GM10266 (cell line): ENCODE measurements at regions not wholly inside any gene's neighbourhood (a gene's known extent, or its start where the extent isn't known, plus 50 kb on each side); places are given as distances from the start of the nearest gene placed in this dataset.

ENCODE experiments used
- DNase-seq: peaks from one replicate; pipeline ENCODE4 v3.0.0; 2012; ENCODE audit errors: extremely low spot score
- TF ChIP-seq, protein P1 (sequence below): IDR thresholded peaks from 2 replicates; pipeline ENCODE4 v1.5.1; 2012; ENCODE audit warnings: mild to moderate bottlenecking, low read depth; ENCODE audit not compliant: control insufficient read depth, insufficient read depth; ENCODE audit errors: missing control alignments

DNA sequence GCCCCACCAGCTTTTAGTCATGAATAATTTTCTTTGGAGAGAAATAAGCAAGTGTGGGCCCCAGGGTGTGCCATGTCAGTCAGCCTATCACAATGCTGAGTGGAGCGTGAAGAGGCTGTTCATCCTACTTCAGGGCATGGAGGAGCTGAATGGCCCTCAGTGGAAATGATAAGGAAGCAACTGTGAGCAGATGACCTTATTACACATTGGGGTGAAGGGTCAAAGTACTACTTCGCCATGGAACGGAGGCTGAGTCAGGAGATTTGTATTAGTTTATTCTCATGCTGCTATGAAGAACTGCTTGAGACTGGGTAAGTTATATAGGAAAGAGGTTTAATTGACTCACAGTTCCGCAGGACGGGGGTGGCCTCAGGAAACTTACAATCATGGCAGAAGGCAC lies 231.0 kb upstream of the ADAMTS16 start:
- TF ChIP-seq, protein P1, sequence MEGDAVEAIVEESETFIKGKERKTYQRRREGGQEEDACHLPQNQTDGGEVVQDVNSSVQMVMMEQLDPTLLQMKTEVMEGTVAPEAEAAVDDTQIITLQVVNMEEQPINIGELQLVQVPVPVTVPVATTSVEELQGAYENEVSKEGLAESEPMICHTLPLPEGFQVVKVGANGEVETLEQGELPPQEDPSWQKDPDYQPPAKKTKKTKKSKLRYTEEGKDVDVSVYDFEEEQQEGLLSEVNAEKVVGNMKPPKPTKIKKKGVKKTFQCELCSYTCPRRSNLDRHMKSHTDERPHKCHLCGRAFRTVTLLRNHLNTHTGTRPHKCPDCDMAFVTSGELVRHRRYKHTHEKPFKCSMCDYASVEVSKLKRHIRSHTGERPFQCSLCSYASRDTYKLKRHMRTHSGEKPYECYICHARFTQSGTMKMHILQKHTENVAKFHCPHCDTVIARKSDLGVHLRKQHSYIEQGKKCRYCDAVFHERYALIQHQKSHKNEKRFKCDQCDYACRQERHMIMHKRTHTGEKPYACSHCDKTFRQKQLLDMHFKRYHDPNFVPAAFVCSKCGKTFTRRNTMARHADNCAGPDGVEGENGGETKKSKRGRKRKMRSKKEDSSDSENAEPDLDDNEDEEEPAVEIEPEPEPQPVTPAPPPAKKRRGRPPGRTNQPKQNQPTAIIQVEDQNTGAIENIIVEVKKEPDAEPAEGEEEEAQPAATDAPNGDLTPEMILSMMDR: no peak
- DNase-seq: no peak

DNA sequence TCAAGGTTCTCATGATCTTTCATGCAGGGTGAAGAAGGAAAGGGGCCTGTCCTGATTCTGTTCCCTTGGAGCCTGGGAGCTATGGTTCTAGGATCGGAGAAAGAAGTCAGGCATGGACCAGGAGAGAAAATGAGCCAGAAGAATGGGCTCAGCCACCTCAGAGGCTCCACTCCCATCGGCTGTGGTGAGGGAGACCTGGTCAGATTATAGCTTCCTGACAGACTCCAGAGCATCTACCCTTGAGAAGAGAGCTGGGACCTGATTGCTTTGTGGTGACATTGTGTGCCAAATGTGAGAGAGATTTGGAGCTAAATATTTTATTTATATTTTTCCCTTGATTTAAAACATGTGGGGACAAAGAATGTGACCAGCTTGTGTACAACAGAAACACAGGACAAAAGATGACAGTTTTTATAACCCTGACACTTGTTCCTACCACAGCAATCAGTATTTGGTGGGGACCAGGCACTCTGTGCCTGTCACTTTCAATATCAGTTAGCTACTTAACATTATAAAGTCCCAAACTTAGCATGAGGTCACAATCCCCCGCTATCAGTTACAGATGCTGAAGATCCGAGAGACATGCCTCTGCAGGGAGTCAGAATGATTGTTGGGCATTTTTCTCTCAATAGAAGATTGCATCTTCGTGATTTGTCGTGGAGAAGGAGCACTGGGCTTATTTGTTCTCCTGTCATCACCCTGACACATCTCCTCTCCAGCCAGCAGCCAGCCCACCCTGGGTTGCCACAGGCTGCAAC lies 228.3 kb upstream of the ADAMTS16 start:
- DNase-seq: no peak

DNA sequence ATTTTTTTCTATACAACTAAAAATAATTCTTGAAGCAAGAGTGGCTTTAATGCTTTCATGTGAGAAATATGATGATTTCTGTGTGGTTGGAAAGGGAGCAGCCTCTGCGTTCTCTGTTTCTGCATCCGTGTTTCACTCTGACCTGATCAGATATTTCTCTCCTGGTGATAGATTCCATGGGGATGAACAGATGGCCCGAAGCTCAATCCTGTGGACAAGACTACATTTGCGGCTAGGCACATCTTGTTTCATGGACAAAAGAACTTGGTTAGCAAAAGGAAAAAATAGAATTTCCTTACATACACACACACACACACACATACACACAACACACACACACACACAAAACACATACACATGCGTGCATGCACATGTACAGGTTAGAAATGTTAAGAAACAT lies 218.2 kb upstream of the ADAMTS16 start:
- DNase-seq: no peak
- TF ChIP-seq, protein P1: no peak

More for the DNA sequence above, 228.3 kb upstream of the ADAMTS16 start:
- TF ChIP-seq, protein P1: no peak

DNA sequence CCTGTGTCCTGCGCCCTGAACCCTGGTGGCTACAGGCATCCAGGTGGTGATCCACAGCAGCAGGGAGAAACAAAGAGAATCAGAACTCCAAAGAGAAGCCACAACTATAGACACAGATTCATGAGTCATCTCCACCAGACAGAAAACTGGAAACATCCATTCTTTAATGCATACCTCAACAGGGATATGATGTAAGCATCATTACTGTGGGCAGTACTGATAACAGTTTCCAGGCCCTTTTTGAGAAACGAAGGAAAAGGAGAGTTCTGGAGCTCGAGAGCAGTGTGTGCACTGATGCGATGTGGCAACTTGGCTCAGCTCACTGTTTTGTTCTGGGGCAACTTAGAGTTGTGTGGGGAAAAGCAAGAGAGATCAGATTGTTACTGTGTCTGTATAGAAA lies 215.6 kb upstream of the ADAMTS16 start:
- DNase-seq: no peak
- TF ChIP-seq, protein P1: no peak

DNA sequence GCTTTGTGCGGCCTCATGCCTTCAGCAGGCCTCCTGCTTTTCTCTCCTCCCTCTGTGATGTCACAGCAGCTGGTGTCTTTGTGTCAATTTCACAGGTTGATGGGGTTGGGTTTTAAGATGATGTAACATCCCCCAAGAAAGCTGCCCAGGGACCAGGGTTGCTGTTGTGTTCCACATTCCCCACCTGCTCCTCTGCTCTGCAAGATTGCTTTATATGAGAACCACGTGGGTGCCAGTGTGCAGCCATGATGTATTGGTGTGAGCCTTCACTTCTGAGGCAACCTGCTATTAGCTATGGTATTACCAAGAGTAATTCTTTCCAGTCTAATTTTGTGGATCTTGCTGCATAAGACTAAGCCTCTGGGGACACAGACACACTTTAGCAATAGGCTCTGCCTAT lies 213.0 kb upstream of the ADAMTS16 start:
- TF ChIP-seq, protein P1: no peak
- no peak for DNase-seq

DNA sequence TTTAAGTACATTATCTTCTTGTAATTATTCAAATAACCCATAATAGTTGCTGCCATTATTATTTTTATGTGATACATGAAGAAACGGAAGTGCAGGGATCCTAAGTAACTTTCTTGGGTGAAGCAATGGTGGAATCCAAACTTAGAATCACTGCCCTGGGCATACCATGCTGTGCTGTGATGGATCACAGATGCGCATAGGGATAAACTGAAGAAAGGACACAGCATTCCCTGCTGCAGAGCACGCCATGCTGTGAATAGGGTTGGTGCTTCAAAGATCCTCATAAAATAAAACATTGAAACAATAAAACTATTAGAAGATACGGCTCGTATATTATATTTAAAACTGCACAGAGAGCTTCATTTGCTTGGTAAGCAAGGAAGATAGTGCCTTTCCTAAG lies 211.7 kb upstream of the ADAMTS16 start:
- TF ChIP-seq, protein P1: no peak
- no peak for DNase-seq

DNA sequence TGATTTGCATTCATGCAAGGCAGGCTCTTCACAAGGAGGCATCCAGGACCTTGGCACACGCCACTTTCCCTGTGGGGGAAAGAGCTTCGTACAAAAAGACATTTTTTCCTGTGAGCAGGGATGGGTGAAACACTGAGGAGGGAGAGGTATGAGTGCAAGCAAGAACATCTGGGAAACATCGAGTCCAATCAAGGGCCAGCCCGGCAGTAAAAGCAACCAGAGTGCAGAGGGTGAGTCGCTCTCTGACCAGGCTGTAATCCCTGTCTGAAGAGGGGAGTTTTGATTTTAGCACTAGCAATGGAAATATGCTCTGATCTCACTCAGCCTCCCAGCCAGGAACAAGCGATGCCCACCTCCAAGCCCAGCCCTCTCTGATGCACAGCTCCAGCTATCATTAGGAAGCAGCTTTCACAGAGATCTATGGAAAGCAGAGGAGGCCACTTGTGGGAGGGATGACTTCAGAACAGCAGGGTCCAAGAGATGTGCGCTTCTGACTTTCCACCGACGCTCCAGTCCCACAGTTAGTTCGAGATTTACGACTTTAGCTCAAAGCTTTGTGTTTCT lies 211.0 kb upstream of the ADAMTS16 start:
- TF ChIP-seq, protein P1: no peak
- DNase-seq: no peak
